CD4-positive, alpha-beta T cell (primary cell): ENCODE measurements at regions not wholly inside any gene's neighbourhood (a gene's known extent, or its start where the extent isn't known, plus 50 kb on each side); places are given as distances from the start of the nearest gene placed in this dataset.

Source experiments
- ATAC-seq: fragments of 200-7000 bp; cut with Tn5 transposase; one replicate; pipeline ENCODE4 v1.10.0; 2022; ENCODE audit warnings: mild to moderate bottlenecking; ENCODE audit not compliant: poor library complexity
- CTCF ChIA-PET: fragments of 350-600 bp; sonication (Branson Sonifier 250); formaldehyde crosslinking; loops from one replicate; lab custom pipeline; 2021; ENCODE audit warnings: antibody characterized with exemption, inconsistent platforms; lab: Charles Lee
- POLR2A ChIA-PET: fragments of 350-600 bp; sonication (Branson Sonifier 250); formaldehyde crosslinking; loops from one replicate; lab custom pipeline; 2021; ENCODE audit warnings: antibody characterized with exemption, inconsistent platforms; lab: Charles Lee
- DNase-seq, 14 experiments: peaks; one replicate each; pipeline ENCODE4 v3.0.0-alpha.2; 2013 to 2020; ENCODE audit warnings: mixed read lengths in 2 of 14
- H3K27ac ChIP-seq, 2 donors: one replicate each; pipeline versions ENCODE4 v1.5.1 to v1.7.0; 2013; ENCODE audit warnings: low read length in 2 of 2, low read depth in 1 of 2, mild to moderate bottlenecking in 1 of 2
- H3K27me3 ChIP-seq, 2 experiments: 1 replicate in 1 of 2; 2 replicates in 1 of 2; pipeline versions ENCODE4 v1.6.1 to v1.7.0; 2013; ENCODE audit warnings: low read length in 2 of 2, control low read depth in 1 of 2, mild to moderate bottlenecking in 1 of 2, moderate library complexity in 1 of 2; ENCODE audit not compliant: insufficient read depth in 2 of 2, control insufficient read depth in 1 of 2
- H3K36me3 ChIP-seq: one replicate; pipeline ENCODE4 v1.6.1; 2013; ENCODE audit warnings: low read length, control low read depth; ENCODE audit not compliant: insufficient read depth
- H3K4me1 ChIP-seq: one replicate; pipeline ENCODE4 v1.6.1; 2013; ENCODE audit warnings: low read length, control low read depth; ENCODE audit not compliant: insufficient read depth
- H3K4me3 ChIP-seq: one replicate; pipeline ENCODE4 v1.5.1; 2013; ENCODE audit warnings: mild to moderate bottlenecking, low read length, moderate library complexity
- H3K9me3 ChIP-seq, 2 experiments: 1 replicate in 1 of 2; 2 replicates in 1 of 2; pipeline versions ENCODE4 v1.6.1 to v1.7.0; 2013; ENCODE audit warnings: low read length in 2 of 2, mild to moderate bottlenecking in 2 of 2, control low read depth in 1 of 2, moderate library complexity in 1 of 2; ENCODE audit not compliant: control insufficient read depth in 1 of 2, insufficient read depth in 1 of 2
- H3K27ac Mint-ChIP-seq: one replicate; pipeline ENCODE4 v1.8.0; 2020; ENCODE audit warnings: mixed read lengths
- H3K27me3 Mint-ChIP-seq: one replicate; pipeline ENCODE4 v1.8.0; 2021; ENCODE audit warnings: mixed read lengths
- H3K36me3 Mint-ChIP-seq: one replicate; pipeline ENCODE4 v1.8.0; 2021; ENCODE audit warnings: low read depth, mixed read lengths
- H3K4me1 Mint-ChIP-seq: one replicate; pipeline ENCODE4 v1.8.0; 2021; ENCODE audit warnings: low read depth, mixed read lengths
- H3K4me3 Mint-ChIP-seq: one replicate; pipeline ENCODE4 v1.8.0; 2020; ENCODE audit warnings: mild to moderate bottlenecking, mixed read lengths
- H3K9me3 Mint-ChIP-seq: one replicate; pipeline ENCODE4 v1.8.0; 2020; ENCODE audit warnings: mixed read lengths
- intact Hi-C, 2 experiments: fragments of 100-400 bp; cut with DNase I in 1 of 2; cut with micrococcal nuclease in 1 of 2; formaldehyde crosslinking; loops; one replicate each; pipeline versions ENCODE4 v1.15.1 to v1.9.0; 2023 to 2025; cut with DNase I, micrococcal nuclease
- TF ChIP-seq, protein P1 (sequence below): fragments of 200-600 bp; IDR thresholded peaks from one replicate; pipeline ENCODE4 v1.8.0; 2022; ENCODE audit warnings: antibody characterized with exemption, mild to moderate bottlenecking

GRCh38 chr10:130567436-130567835 is 431.2 kb downstream of the GLRX3 start:
- Histone ChIP-seq H3K27ac (no peak overlapping the region), H3K36me3 (no peaks in the 10 kb centered on the region), H3K4me3 (no peak overlapping the region), H3K4me1 (no peaks in the 10 kb centered on the region), H3K9me3 (peaks cover 0 to 24% of the 10 kb centered on the region in 2 experiments), H3K27me3 (no peaks in the 10 kb centered on the region)
- TF ChIP-seq, protein P1, sequence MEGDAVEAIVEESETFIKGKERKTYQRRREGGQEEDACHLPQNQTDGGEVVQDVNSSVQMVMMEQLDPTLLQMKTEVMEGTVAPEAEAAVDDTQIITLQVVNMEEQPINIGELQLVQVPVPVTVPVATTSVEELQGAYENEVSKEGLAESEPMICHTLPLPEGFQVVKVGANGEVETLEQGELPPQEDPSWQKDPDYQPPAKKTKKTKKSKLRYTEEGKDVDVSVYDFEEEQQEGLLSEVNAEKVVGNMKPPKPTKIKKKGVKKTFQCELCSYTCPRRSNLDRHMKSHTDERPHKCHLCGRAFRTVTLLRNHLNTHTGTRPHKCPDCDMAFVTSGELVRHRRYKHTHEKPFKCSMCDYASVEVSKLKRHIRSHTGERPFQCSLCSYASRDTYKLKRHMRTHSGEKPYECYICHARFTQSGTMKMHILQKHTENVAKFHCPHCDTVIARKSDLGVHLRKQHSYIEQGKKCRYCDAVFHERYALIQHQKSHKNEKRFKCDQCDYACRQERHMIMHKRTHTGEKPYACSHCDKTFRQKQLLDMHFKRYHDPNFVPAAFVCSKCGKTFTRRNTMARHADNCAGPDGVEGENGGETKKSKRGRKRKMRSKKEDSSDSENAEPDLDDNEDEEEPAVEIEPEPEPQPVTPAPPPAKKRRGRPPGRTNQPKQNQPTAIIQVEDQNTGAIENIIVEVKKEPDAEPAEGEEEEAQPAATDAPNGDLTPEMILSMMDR, result no peak
- Mint-ChIP-seq H3K27ac (no peak overlapping the region), H3K9me3 (no peaks in the 10 kb centered on the region), H3K36me3 (no peaks in the 10 kb centered on the region), H3K27me3 (no peaks in the 10 kb centered on the region), H3K4me1 (no peaks in the 10 kb centered on the region), H3K4me3 (no peak overlapping the region)
- ATAC-seq (no peak), DNase-seq (no peak)
- intact Hi-C loops, result no loop called here
- ChIA-PET POLR2A (no interaction called here), CTCF (no interaction called here)

DNA sequence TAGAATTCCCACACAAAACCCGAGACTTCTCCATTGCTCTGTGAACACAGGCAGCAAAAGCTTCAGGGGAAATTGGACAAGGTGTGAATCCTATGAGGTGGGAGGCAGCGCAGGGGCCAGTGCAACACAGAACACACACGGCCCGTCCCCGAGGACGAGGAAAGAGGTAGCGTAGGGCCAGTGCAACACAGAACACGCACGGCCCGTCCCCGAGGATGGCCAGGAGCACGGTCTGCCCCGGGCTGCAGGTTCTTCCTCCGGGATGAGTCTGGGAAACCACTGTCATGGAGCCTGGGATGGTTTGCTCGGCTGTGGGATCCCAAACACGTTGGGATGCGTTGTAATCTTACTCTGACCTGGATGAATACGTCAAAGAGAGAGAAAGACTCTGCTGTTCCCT is 432.1 kb downstream of the GLRX3 start:
- H3K27me3 Mint-ChIP-seq, result no peaks in the 10 kb centered on the region

GRCh38 chr10:130570074-130570473 is 433.9 kb downstream of the GLRX3 start:
- H3K9me3 ChIP-seq, result peaks cover 0 to 19% of the 10 kb centered on the region in 2 experiments
- DNase-seq, result no peak
- no peak overlapping the region for H3K27ac Mint-ChIP-seq
- intact Hi-C loops, result no loop called here
- no peaks in the 10 kb centered on the region for H3K36me3 ChIP-seq
- no peaks in the 10 kb centered on the region for H3K27me3 Mint-ChIP-seq
- no peaks in the 10 kb centered on the region for H3K27me3 ChIP-seq
- H3K4me1 ChIP-seq, result no peaks in the 10 kb centered on the region
- TF ChIP-seq, protein P1, result no peak
- no peak for ATAC-seq
- H3K27ac ChIP-seq, result no peak overlapping the region
- no peak overlapping the region for H3K4me3 Mint-ChIP-seq
- no peaks in the 10 kb centered on the region for H3K36me3 Mint-ChIP-seq
- CTCF ChIA-PET, result no interaction called here
- no peaks in the 10 kb centered on the region for H3K4me1 Mint-ChIP-seq
- no peaks in the 10 kb centered on the region for H3K9me3 Mint-ChIP-seq
- POLR2A ChIA-PET, result no interaction called here
- no peak overlapping the region for H3K4me3 ChIP-seq

More for the DNA sequence above, 432.1 kb downstream of the GLRX3 start:
- Mint-ChIP-seq H3K4me3 (no peak overlapping the region), H3K4me1 (no peaks in the 10 kb centered on the region), H3K36me3 (no peaks in the 10 kb centered on the region), H3K9me3 (no peaks in the 10 kb centered on the region), H3K27ac (no peak overlapping the region)
- peaks cover 0 to 24% of the 10 kb centered on the region in 2 experiments for H3K9me3 ChIP-seq
- intact Hi-C loops, result no loop called here
- no peak overlapping the region for H3K4me3 ChIP-seq
- ATAC-seq, result no peak
- no peak overlapping the region for H3K27ac ChIP-seq
- no peaks in the 10 kb centered on the region for H3K4me1 ChIP-seq
- no peak for DNase-seq
- TF ChIP-seq, protein P1, result no peak
- H3K27me3 ChIP-seq, result no peaks in the 10 kb centered on the region
- POLR2A ChIA-PET, result no interaction called here
- CTCF ChIA-PET, result no interaction called here
- no peaks in the 10 kb centered on the region for H3K36me3 ChIP-seq
